Bronchial epithelial cell (primary cell): ENCODE measurements at regions not wholly inside any gene's neighbourhood (a gene's known extent, or its start where the extent isn't known, plus 50 kb on each side); places are given as distances from the start of the nearest gene placed in this dataset.
A peak's percentile ranks its signal among the peaks of the same experiment; 100 is the strongest.

Source experiments
- DNase-seq: peaks from one replicate; pipeline ENCODE4 v3.0.0-alpha.2; 2010; ENCODE audit warnings: low read depth
- FAIRE-seq: peaks from 2 replicates; lab custom pipeline; 2011; peaks lifted over from hg19 to GRCh38; lab: Jason Lieb, UNC
- H3K27me3 ChIP-seq: 2 replicates; pipeline ENCODE4 v1.5.1; 2011; ENCODE audit warnings: low read length; ENCODE audit not compliant: control insufficient read depth, insufficient read depth
- H3K36me3 ChIP-seq: 2 replicates; pipeline ENCODE4 v1.5.1; 2011; ENCODE audit warnings: low read length; ENCODE audit not compliant: control insufficient read depth, insufficient read depth
- H3K4me3 ChIP-seq: 2 replicates; pipeline ENCODE4 v1.5.1; 2011; ENCODE audit warnings: mild to moderate bottlenecking, low read depth, low read length, control low read depth
- TF ChIP-seq, protein P1 (sequence below): IDR thresholded peaks from 2 replicates; pipeline ENCODE4 v1.5.1; 2011; ENCODE audit warnings: mild to moderate bottlenecking, moderate library complexity, low read length, control low read depth, inconsistent platforms; ENCODE audit not compliant: insufficient read depth, severe bottlenecking

GRCh38 chr12:78793982-78794381 lies 70.6 kb upstream of the SYT1 start:
- TF ChIP-seq, protein P1, sequence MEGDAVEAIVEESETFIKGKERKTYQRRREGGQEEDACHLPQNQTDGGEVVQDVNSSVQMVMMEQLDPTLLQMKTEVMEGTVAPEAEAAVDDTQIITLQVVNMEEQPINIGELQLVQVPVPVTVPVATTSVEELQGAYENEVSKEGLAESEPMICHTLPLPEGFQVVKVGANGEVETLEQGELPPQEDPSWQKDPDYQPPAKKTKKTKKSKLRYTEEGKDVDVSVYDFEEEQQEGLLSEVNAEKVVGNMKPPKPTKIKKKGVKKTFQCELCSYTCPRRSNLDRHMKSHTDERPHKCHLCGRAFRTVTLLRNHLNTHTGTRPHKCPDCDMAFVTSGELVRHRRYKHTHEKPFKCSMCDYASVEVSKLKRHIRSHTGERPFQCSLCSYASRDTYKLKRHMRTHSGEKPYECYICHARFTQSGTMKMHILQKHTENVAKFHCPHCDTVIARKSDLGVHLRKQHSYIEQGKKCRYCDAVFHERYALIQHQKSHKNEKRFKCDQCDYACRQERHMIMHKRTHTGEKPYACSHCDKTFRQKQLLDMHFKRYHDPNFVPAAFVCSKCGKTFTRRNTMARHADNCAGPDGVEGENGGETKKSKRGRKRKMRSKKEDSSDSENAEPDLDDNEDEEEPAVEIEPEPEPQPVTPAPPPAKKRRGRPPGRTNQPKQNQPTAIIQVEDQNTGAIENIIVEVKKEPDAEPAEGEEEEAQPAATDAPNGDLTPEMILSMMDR, result no peak
- no peak for FAIRE-seq

GRCh38 chr12:78795934-78796445 lies 68.6 kb upstream of the SYT1 start:
- no peaks in the 10 kb centered on the region for H3K27me3 ChIP-seq
- TF ChIP-seq, protein P1, result no peak
- no peaks in the 10 kb centered on the region for H3K36me3 ChIP-seq
- H3K4me3 ChIP-seq, result no peak overlapping the region
- FAIRE-seq, result no peak
- DNase-seq, result peak; percentile 30

More at GRCh38 chr12:78793982-78794381, 70.6 kb upstream of the SYT1 start:
- no peaks in the 10 kb centered on the region for H3K36me3 ChIP-seq
- H3K4me3 ChIP-seq, result no peak overlapping the region
- DNase-seq, result no peak
- no peaks in the 10 kb centered on the region for H3K27me3 ChIP-seq

GRCh38 chr12:78797196-78797931 lies 67.2 kb upstream of the SYT1 start:
- no peaks in the 10 kb centered on the region for H3K27me3 ChIP-seq
- TF ChIP-seq, protein P1, result no peak
- peak; percentile 25 for DNase-seq
- no peak overlapping the region for H3K4me3 ChIP-seq
- no peak for FAIRE-seq
- H3K36me3 ChIP-seq, result no peaks in the 10 kb centered on the region

- Histone ChIP-seq H3K4me3 (no peak overlapping the region), H3K36me3 (no peaks in the 10 kb centered on the region), H3K27me3 (no peaks in the 10 kb centered on the region)
- TF ChIP-seq, protein P1, result no peak
- no peak for FAIRE-seq
- DNase-seq, result no peak
These were observed 64.9 kb upstream of the SYT1 start for GRCh38 chr12:78799649-78800048.

GRCh38 chr12:78802593-78802992 lies 62.0 kb upstream of the SYT1 start:
- no peak for FAIRE-seq
- TF ChIP-seq, protein P1, result no peak
- DNase-seq, result peak; percentile 71
- H3K27me3 ChIP-seq, result no peaks in the 10 kb centered on the region
- no peaks in the 10 kb centered on the region for H3K36me3 ChIP-seq
- H3K4me3 ChIP-seq, result no peak overlapping the region
